Endothelial cell (in vitro differentiated cells): ENCODE measurements at regions not wholly inside any gene's neighbourhood (a gene's known extent, or its start where the extent isn't known, plus 50 kb on each side); places are given as distances from the start of the nearest gene placed in this dataset.

Source experiments
- DNase-seq: peaks from one replicate; pipeline ENCODE4 v3.0.0; 2021; ENCODE audit warnings: low spot score
- H3K27ac Mint-ChIP-seq: one replicate; pipeline ENCODE4 v1.8.0; 2021; ENCODE audit warnings: mixed read lengths, inconsistent platforms; ENCODE audit not compliant: unreplicated experiment
- H3K27me3 Mint-ChIP-seq: one replicate; pipeline ENCODE4 v1.8.0; 2021; ENCODE audit warnings: mild to moderate bottlenecking, moderate library complexity, mixed read lengths, inconsistent platforms; ENCODE audit not compliant: unreplicated experiment
- H3K36me3 Mint-ChIP-seq: one replicate; pipeline ENCODE4 v1.8.0; 2021; ENCODE audit warnings: mild to moderate bottlenecking, low read depth, mixed read lengths, inconsistent platforms; ENCODE audit not compliant: unreplicated experiment
- H3K4me1 Mint-ChIP-seq: one replicate; pipeline ENCODE4 v1.8.0; 2021; ENCODE audit warnings: mild to moderate bottlenecking, mixed read lengths, inconsistent platforms; ENCODE audit not compliant: unreplicated experiment
- H3K4me3 Mint-ChIP-seq: one replicate; pipeline ENCODE4 v1.8.0; 2021; ENCODE audit warnings: mild to moderate bottlenecking, mixed read lengths, inconsistent platforms; ENCODE audit not compliant: unreplicated experiment
- H3K9me3 Mint-ChIP-seq: one replicate; pipeline ENCODE4 v1.8.0; 2021; ENCODE audit warnings: mixed read lengths, inconsistent platforms; ENCODE audit not compliant: unreplicated experiment
- CTCF ChIP-seq: fragments of 200-600 bp; sonication (generic); IDR thresholded peaks from one replicate; pipeline ENCODE4 v1.5.0; 2021; ENCODE audit warnings: antibody characterized with exemption; ENCODE audit not compliant: unreplicated experiment

- TF ChIP-seq CTCF = no peak
- Mint-ChIP-seq H3K27me3 (no peaks in the 10 kb centered on the region), H3K4me3 (no peak overlapping the region), H3K36me3 (no peaks in the 10 kb centered on the region), H3K27ac (no peak overlapping the region), H3K9me3 (no peaks in the 10 kb centered on the region), H3K4me1 (peaks cover 5% of the 10 kb centered on the region)
- no peak for DNase-seq
These were observed 90.5 kb upstream of the HEY2 start for GRCh38 chr6:125658759-125659431.

GRCh38 chr6:125659887-125660286 is 89.5 kb upstream of the HEY2 start:
- H3K4me3 Mint-ChIP-seq = no peak overlapping the region
- no peak for DNase-seq
- no peaks in the 10 kb centered on the region for H3K36me3 Mint-ChIP-seq
- no peaks in the 10 kb centered on the region for H3K27me3 Mint-ChIP-seq
- peaks cover 11% of the 10 kb centered on the region for H3K4me1 Mint-ChIP-seq
- H3K27ac Mint-ChIP-seq = no peak overlapping the region
- H3K9me3 Mint-ChIP-seq = no peaks in the 10 kb centered on the region
- TF ChIP-seq CTCF = no peak

GRCh38 chr6:125662296-125662695 is 87.1 kb upstream of the HEY2 start:
- TF ChIP-seq CTCF = no peak
- no peak overlapping the region for H3K4me3 Mint-ChIP-seq
- H3K27me3 Mint-ChIP-seq = no peaks in the 10 kb centered on the region
- H3K4me1 Mint-ChIP-seq = peaks cover 20% of the 10 kb centered on the region
- no peak overlapping the region for H3K27ac Mint-ChIP-seq
- no peak for DNase-seq
- no peaks in the 10 kb centered on the region for H3K9me3 Mint-ChIP-seq
- H3K36me3 Mint-ChIP-seq = no peaks in the 10 kb centered on the region

- Mint-ChIP-seq H3K36me3 (no peaks in the 10 kb centered on the region), H3K27me3 (no peaks in the 10 kb centered on the region), H3K4me3 (no peak overlapping the region), H3K27ac (peak overlapping the region; percentile 2), H3K4me1 (peaks cover 37% of the 10 kb centered on the region), H3K9me3 (no peaks in the 10 kb centered on the region)
- TF ChIP-seq CTCF = no peak
- no peak for DNase-seq
These were observed 84.1 kb upstream of the HEY2 start for GRCh38 chr6:125665295-125665814.

- Mint-ChIP-seq H3K27me3 (no peaks in the 10 kb centered on the region), H3K36me3 (no peaks in the 10 kb centered on the region), H3K4me3 (no peak overlapping the region), H3K4me1 (peaks cover 43% of the 10 kb centered on the region), H3K27ac (no peak overlapping the region), H3K9me3 (no peaks in the 10 kb centered on the region)
- TF ChIP-seq CTCF = no peak
- no peak for DNase-seq
These were observed 82.1 kb upstream of the HEY2 start for GRCh38 chr6:125667326-125667725.
